Stimulated activated CD4-positive, alpha-beta T cell treated with anti-CD3 and anti-CD28 coated beads, Interleukin-2, amount 100 ng/mL, for 4 hours (primary cell): ENCODE measurements at regions not wholly inside any gene's neighbourhood (a gene's known extent, or its start where the extent isn't known, plus 50 kb on each side); places are given as distances from the start of the nearest gene placed in this dataset.
A peak's percentile ranks its signal among the peaks of the same experiment; 100 is the strongest.
"Not testable (repeated sequence)": the region's sequence is repeated elsewhere in the genome, so short reads cannot be mapped to it uniquely, and the experiment has no call there.

ENCODE experiments used
- DNase-seq: peaks from one replicate; pipeline ENCODE4 v3.0.0-alpha.2; 2020; ENCODE audit warnings: low read depth

DNA sequence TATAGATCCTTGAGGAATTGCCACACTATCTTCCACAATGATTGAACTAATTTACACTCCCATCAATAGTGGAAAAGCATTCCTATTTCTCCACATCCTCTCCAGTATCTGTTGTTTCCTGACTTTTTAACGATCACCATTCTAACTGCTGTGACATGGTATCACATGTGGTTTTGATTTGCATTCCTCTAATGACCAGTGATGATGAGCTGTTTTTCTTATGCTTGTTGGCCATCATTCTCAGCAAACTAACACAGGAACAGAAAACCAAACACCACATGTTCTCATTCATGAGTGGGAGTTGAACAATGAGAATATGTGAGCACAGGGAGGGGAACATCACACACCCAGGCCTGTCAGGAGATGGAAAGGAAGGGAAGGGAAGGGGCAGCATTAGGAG is 411.8 kb downstream of the BTG1 start:
- DNase-seq: not testable (repeated sequence)

DNA sequence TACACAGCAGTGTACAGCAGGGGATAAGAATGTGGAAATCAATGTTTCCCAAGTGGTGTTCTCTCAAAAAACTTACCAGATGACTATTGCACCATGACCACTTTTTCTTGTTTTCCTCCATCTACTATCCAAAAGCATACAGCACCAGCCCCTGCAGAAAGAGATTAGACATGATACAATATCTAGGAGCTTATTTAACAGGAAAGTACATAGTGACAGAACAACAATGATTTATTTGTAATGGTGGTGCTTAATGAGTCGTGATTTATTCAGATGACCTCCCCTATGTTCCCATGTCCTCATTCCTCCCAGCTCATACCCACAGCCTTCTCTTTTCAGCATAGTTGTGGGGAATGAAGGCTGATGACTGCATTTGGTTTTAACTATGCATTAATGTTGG is 413.6 kb downstream of the BTG1 start:
- DNase-seq: no peak

- DNase-seq: no peak
Observed at GRCh38 chr12:91729543-91729942, 416.1 kb downstream of the BTG1 start.

- no peak for DNase-seq
Observed at GRCh38 chr12:91723191-91723590, 422.5 kb downstream of the BTG1 start.

DNA sequence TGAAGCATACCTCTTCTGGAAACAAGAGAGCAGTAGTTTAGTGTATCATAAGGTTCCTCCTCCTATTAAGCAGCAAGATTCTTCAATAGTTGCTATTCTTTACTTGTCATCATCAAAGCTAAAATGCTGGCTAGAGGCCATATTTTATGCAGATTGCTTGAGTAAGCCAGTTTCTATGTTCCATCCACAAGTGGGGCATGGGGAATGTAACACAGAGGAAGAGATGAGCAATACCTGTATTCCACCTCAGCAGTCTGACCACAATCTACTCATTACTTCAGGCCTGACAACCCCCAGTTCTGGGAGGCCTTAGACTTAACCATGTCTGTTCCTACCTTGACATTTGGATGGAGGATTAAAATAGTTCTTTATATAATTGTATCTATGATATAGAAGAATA is 423.6 kb downstream of the BTG1 start:
- no peak for DNase-seq

GRCh38 chr12:91721023-91721422 is 424.6 kb downstream of the BTG1 start:
- DNase-seq: no peak

DNA sequence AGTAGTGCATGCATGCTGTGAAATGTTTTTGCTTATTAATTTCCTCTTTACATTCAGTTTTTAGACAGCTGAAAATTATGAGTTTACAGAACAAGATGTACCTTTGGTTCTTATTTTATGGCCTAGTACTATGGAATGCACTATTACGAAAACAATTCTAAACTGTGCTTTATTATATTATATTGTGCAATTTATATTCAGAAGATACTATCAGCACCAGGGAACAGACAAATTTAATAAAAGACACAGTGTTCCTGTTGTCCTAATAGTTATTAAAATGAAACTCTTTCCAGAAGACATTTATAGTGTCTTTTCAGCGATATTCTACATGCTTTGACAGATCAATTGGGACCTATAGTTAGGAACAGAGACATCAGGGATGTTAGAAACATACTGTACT is 427.3 kb downstream of the BTG1 start:
- DNase-seq: no peak

DNA sequence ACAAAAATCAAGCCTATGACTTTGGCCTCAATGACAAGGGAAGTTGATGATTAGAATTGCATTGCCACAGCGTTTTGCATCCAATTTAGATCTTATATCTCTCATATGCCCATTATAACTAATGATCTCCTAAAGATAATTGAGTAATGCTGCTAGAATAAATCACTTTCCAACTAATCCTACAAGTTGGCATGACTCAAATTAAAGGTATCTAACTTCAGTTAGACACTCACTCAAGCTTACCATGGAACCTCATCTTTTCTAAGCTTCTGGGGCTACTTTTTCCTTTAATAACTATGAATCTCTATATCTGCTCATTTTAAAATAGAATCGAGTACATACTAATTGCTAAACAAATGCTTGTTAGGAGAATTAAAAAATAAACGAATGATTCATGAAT is 427.8 kb downstream of the BTG1 start:
- no peak for DNase-seq

- not testable (repeated sequence) for DNase-seq
Observed at GRCh38 chr12:91711925-91712324, 433.7 kb downstream of the BTG1 start.

GRCh38 chr12:91706466-91706865 is 439.2 kb downstream of the BTG1 start:
- DNase-seq: no peak

- no peak for DNase-seq
Observed at GRCh38 chr12:91704446-91704845, 441.2 kb downstream of the BTG1 start.

- DNase-seq: no peak
Observed at GRCh38 chr12:91703491-91704283, 442.0 kb downstream of the BTG1 start.

GRCh38 chr12:91702843-91703425 is 442.7 kb downstream of the BTG1 start:
- no peak for DNase-seq

- no peak for DNase-seq
Observed at GRCh38 chr12:91695964-91696363, 449.7 kb downstream of the BTG1 start.

- not testable (repeated sequence) for DNase-seq
Observed at GRCh38 chr12:91695406-91695805, 450.2 kb downstream of the BTG1 start.

DNA sequence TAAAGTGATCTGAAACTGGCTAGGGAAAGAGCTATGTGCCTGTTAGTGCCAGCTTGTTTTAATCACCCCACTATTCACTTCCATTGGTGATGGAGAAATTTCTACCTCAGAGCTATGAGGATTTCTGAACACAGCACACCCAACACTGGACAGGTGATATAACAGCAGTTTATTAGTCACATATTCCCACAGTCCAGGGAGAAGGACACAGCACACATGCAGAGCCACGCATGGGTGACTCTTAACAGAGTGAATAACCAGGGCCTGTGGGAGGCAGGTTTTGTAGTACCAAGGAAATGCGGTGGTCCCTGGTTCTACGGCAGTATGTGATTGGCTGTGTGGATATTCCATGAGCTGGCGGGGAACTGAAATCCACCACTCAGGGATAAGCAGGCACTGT is 455.1 kb downstream of the BTG1 start:
- DNase-seq: no peak

DNA sequence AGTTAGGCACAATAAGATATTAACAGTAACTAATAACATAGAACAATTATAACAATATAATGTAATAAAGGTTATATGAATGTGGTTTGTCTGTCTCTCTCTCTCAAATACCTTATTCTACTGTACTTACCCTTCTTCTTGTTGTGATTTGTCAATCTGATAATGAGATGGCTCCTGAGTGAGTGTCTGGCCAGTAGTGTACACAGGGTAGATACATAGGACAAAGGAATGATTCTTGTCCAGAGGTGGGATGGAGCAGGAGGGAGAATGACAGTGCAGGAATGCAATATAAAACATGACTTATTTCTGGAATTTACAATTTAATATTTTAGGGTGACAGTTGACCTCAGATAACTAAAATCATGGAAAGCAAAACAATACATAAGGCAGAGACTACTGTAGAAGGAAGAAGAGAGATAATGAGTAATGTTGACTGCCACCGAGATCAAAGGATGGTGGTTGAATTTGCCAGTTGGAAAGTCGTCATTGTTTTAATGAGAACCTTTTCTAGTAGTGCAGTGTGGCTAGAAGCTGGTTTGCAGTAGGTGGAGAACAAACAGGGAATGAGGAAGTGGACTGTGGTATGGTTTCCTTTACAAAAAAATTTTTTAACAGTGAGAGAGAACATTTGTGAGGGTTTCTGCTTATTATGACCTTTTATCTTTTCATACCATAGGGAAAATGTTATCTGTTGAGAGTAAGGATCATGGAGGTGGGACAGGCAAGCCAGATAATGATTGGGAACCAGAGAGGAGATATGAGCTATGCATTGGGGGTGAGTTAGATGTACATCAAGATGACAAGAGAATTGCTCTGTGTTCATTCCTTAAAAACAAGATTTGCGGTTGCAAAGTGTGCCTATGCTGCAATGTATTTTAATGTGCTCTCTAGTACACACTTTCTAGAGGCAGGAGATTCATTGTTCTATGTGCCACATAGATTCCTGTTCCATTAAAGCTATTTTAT is 458.3 kb downstream of the BTG1 start:
- peak; percentile 8 for DNase-seq

DNA sequence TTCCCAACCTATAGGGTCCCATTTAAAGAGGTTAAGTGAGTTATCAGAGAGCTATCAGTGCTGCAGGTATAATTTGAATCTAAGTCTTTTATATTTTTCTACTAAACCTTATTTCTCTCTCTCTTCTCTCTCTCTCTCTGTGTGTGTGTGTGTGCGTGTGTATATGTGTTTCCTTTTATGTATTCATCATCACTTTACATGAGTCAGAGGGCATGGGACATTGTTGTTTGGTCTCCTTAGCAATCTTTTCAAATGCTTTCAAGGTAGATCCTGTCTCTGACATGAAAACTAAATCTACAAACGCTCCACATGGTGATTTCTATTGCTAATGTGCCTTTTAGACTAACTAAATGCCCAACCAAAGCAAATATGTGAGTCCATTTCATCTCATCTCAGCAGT is 459.7 kb downstream of the BTG1 start:
- DNase-seq: no peak

GRCh38 chr12:91681751-91682150 is 463.9 kb downstream of the BTG1 start:
- no peak for DNase-seq

DNA sequence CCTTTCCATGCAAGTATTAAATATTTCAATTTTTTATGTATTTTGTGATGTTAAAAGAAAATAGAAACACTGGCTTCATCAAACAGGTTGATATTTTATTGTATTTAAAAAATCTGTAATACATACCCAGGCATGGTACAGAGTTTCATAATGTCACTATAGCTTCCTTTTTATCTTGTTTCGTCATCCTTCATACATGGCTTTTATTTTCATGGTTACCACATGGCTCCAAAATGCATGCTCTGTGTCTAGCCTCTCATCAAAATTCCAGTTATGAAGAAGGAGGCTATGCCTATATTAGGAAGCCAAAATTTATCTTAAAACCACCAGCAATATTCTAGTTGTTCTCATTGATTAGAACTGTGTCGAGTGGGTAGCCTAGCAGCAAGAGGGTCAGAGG is 464.8 kb downstream of the BTG1 start:
- DNase-seq: no peak

DNA sequence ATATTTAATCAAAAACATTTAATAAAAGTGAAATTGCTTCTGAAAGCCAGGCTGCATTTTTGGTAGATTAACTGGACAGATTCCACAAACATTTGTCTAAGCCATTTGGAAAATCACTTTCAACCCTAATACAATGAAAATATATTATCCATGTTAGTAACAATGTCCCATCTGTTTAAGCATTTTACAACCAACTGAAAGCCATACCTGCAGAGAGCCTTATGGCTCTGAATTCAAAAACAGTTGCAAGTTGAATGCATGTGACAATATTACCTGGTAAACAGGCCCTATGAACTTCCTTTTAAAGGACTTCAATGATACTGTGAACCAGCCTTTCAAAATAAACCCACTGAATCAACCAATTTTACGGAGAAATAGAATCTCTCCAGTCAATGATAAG is 468.1 kb downstream of the BTG1 start:
- DNase-seq: no peak

DNA sequence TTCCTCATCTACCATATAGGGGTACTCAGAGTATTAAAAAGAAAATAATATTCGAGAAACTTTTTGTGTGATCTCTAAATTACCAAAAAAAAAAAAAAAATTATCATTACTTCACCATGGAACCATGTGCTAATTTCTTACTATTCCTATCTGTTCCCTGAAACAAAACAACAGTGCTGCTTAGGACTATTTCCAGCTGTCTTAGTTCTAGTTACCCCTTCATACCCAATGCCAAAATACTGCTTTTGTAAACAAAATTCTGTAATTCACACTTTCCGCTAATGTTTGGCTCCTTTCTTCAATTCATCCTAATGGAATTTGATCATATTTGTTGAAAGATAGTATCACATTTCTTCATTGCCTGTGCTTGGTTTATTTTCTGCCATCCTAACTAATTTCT is 470.2 kb downstream of the BTG1 start:
- no peak for DNase-seq

DNA sequence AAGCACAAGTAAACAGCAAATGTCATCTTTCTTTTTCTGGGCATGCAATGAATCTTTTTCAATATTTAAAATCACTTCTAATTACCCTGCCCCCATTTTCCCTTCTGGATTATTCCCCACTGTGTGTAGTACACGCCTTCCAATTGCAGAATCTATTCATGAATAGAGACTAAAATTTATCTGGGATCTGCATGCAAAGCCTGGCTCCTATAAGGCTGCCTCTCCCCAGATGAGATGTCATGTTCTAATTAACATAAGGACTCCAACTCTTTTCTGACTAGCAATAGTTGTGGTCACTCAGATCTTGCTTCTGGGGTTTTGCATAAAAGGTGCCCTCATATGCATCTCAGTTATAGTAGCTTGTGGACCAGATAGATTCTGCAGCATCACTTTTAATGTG is 473.5 kb downstream of the BTG1 start:
- DNase-seq: no peak
